ENCODE measurements at regions not wholly inside any gene's neighbourhood (a gene's known extent, or its start where the extent isn't known, plus 50 kb on each side); places are given as distances from the start of the nearest gene placed in this dataset.
A peak's percentile ranks its signal among the peaks of the same experiment; 100 is the strongest.

DNA sequence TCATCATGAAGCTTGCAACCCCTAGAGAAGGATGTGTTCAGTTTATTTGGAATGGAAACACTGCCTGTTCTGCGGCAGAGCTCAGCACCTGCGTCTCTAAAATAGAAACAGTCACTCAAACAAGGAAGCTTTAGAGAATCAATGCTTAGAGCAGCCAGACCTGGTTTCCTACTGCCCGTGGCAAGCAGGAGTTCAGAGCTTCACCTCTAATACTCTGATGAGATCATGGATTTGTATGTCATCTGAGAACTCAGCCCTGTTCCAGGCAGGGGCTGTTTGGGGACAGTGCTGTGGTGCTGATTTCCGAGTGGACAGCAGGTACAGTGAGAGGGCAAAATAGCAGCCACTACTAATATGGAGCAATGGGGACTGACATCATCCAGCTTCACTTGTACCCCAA is 236.0 kb upstream of the IRX1 start:
- H3K4me3 ChIP-seq (ENCODE audit: low read depth, poor library complexity, severe bottlenecking): no peak overlapping the region
- intact Hi-C loops (cut with DNase I; ENCODE audit: low total_unique reads): no loop called here
- no peak for TF ChIP-seq POLR2A (IDR thresholded peaks at IDR 0.05)
- TF ChIP-seq, protein P1, sequence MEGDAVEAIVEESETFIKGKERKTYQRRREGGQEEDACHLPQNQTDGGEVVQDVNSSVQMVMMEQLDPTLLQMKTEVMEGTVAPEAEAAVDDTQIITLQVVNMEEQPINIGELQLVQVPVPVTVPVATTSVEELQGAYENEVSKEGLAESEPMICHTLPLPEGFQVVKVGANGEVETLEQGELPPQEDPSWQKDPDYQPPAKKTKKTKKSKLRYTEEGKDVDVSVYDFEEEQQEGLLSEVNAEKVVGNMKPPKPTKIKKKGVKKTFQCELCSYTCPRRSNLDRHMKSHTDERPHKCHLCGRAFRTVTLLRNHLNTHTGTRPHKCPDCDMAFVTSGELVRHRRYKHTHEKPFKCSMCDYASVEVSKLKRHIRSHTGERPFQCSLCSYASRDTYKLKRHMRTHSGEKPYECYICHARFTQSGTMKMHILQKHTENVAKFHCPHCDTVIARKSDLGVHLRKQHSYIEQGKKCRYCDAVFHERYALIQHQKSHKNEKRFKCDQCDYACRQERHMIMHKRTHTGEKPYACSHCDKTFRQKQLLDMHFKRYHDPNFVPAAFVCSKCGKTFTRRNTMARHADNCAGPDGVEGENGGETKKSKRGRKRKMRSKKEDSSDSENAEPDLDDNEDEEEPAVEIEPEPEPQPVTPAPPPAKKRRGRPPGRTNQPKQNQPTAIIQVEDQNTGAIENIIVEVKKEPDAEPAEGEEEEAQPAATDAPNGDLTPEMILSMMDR (IDR thresholded peaks at IDR 0.05): no peak
- WGBS, 2 donors: 66 to 76% methylated on average over 4 of the region's 4 CpGs
- DNase-seq (ENCODE audit: low spot score in 2 of 2): peak in 1 of 2 donors; percentile 31

DNA sequence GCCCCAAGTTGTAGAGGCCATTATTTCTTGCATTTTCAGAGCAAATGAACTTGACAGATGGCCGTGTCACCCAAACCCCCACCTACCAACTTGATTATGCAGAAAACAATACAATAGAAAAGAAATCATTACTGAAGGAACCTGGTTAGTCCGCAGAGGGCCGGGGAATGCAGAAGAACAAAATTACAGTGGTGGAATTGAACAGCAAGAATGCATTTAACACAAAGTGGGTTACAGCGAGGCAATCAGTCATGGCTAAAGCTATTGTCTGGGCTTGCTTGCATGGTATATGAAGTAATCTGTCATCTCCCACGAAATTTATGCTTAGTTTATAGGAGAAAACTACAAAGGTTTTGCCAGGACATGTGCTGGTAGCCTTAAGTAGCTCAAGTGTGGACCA is 238.3 kb upstream of the IRX1 start:
- intact Hi-C loops (cut with DNase I; ENCODE audit: low total_unique reads): no loop called here
- H3K4me3 ChIP-seq (ENCODE audit: low read depth, poor library complexity, severe bottlenecking): no peak overlapping the region
- 68 to 74% methylated on average over 5 of the region's 5 CpGs for WGBS, 2 donors
- DNase-seq (ENCODE audit: low spot score in 2 of 2): peak in 1 of 2 donors; percentile 26
- TF ChIP-seq, protein P1 (IDR thresholded peaks at IDR 0.05): no peak
- TF ChIP-seq POLR2A (IDR thresholded peaks at IDR 0.05): no peak

DNA sequence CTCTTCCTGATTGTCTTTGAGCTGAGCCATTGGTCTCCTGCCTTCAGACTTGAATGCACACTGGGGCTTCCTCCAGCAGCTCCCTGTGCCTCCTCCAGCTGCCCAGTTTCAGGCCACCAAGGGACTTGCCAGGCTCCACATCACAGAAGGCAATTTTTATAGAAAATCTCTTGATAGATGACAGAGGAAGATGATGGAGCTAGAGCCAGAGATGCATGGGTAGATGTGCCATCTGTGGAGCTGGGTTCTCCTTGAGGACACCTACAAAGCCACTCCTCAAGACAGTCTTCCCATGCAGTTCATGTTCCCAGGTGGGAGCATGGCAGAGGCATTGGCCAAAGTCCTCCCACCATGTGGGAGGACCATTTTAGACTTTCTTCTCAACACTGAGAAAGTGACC is 239.6 kb upstream of the IRX1 start:
- TF ChIP-seq, protein P1 (IDR thresholded peaks at IDR 0.05): no peak
- no peak for TF ChIP-seq POLR2A (IDR thresholded peaks at IDR 0.05)
- no peak overlapping the region for H3K4me3 ChIP-seq (ENCODE audit: low read depth, poor library complexity, severe bottlenecking)
- intact Hi-C loops (cut with DNase I; ENCODE audit: low total_unique reads): no loop called here
- DNase-seq (ENCODE audit: low spot score in 2 of 2): peak in 1 of 2 donors; percentile 17

DNA sequence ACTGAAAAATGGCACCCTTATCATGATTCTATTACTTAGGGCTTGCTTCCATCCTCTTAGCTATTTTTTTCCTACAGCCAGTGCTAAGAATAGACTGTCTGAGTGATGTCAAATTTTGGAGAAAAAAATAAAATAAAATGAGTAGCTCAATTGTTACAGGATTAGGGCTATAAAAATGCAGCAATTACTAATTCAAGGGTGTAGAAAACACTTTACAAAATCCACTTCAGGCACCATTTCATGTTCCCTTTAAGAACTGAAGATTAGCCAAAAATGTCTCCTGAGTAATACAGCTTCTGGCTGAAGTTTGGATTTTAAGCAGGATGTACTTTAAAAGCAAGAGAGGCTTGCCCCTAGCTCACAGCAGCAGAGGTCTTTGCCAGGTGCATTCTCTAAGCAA is 240.5 kb upstream of the IRX1 start:
- TF ChIP-seq, protein P1 (IDR thresholded peaks at IDR 0.05): no peak
- TF ChIP-seq POLR2A (IDR thresholded peaks at IDR 0.05): no peak
- no peak for DNase-seq (ENCODE audit: low spot score in 2 of 2)
- no peak overlapping the region for H3K4me3 ChIP-seq (ENCODE audit: low read depth, poor library complexity, severe bottlenecking)
- intact Hi-C loops (cut with DNase I; ENCODE audit: low total_unique reads): no loop called here

DNA sequence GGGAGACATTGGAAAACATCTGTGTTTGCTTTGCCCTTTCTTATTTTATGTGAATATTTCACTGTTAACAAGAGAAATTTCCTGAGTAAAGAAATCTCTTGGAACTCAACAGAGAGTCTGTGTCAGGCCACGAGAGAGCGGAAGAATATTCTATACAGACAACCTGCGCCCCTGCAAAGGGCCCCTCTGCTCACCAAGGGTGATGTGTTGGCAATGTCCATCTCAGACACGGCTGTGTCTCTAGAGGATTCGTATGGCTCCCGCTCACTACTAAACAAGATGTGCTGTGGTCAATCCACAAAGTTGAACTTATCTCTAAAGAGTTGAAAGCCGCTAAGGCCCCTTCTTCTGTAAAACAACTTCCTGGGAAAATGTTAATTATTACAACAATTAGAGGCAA is 241.0 kb upstream of the IRX1 start:
- intact Hi-C loops (cut with DNase I; ENCODE audit: low total_unique reads): no loop called here
- WGBS, 2 donors: 76 to 81% methylated on average over 7 of the region's 7 CpGs
- TF ChIP-seq, protein P1 (IDR thresholded peaks at IDR 0.05): no peak
- TF ChIP-seq POLR2A (IDR thresholded peaks at IDR 0.05): no peak

DNA sequence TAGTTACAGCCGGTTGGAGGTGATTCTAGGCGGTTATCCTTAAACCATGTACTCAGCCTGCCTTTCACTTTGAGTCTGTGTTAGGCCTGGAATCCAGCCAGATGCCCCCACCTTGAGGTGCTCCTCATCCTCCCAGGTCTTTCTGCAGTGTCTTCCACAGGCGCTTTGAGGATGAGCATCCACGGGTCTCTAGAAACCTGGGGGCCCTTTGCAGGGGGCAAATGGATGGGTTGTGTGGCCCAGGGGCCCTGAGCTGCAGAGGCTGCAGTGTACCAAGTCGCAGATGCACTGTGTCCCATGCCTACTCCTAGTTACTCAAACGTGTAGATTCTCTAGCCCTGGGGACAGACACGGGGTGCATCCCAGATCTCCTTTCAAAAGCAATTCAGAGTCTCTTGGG is 242.1 kb upstream of the IRX1 start:
- no peak overlapping the region for H3K4me3 ChIP-seq (ENCODE audit: low read depth, poor library complexity, severe bottlenecking)
- peak in 1 of 2 donors; percentile 68 for DNase-seq (ENCODE audit: low spot score in 2 of 2)
- intact Hi-C loops (cut with DNase I; ENCODE audit: low total_unique reads): no loop called here
- TF ChIP-seq, protein P1 (IDR thresholded peaks at IDR 0.05): no peak
- no peak for TF ChIP-seq POLR2A (IDR thresholded peaks at IDR 0.05)
- WGBS, 2 donors: 76 to 86% methylated on average over 7 of the region's 7 CpGs

More for the DNA sequence above, 241.0 kb upstream of the IRX1 start:
- no peak overlapping the region for H3K4me3 ChIP-seq (ENCODE audit: low read depth, poor library complexity, severe bottlenecking)
- peak in 1 of 2 donors; percentile 17 for DNase-seq (ENCODE audit: low spot score in 2 of 2)

Data from lower leg skin (tissue), 4 donors.